Mesenchymal stem cell (in vitro differentiated cells and primary cell): ENCODE measurements at regions not wholly inside any gene's neighbourhood (a gene's known extent, or its start where the extent isn't known, plus 50 kb on each side); places are given as distances from the start of the nearest gene placed in this dataset.

Experiments
- DNase-seq: peaks from one replicate; pipeline ENCODE4 v3.0.0-alpha.2; 2013
- H2AFZ ChIP-seq: one replicate; pipeline ENCODE4 v1.6.1; 2013; ENCODE audit warnings: low read depth, mild to moderate bottlenecking, control low read depth, inconsistent platforms, low read length, moderate library complexity
- H2AK5ac ChIP-seq: 2 replicates; pipeline ENCODE4 v1.6.1; 2013; ENCODE audit warnings: low read length, moderate library complexity, mild to moderate bottlenecking, inconsistent platforms; ENCODE audit not compliant: severe bottlenecking
- H2BK120ac ChIP-seq: one replicate; pipeline ENCODE4 v1.6.1; 2013; ENCODE audit warnings: low read depth, mild to moderate bottlenecking, inconsistent platforms, low read length, moderate library complexity
- H2BK12ac ChIP-seq, 2 experiments: one replicate each; pipeline ENCODE4 v1.6.1; 2013; ENCODE audit warnings: inconsistent platforms in 2 of 2, low read length in 2 of 2, mild to moderate bottlenecking in 2 of 2, moderate library complexity in 2 of 2, control low read depth in 1 of 2
- H2BK15ac ChIP-seq: one replicate; pipeline ENCODE4 v1.6.1; 2013; ENCODE audit warnings: mild to moderate bottlenecking, low read depth, inconsistent platforms; ENCODE audit not compliant: poor library complexity, severe bottlenecking
- H2BK5ac ChIP-seq: 2 replicates; pipeline ENCODE4 v1.6.1; 2013; ENCODE audit warnings: low read depth, mild to moderate bottlenecking, low read length, control low read depth, inconsistent platforms; ENCODE audit not compliant: poor library complexity, severe bottlenecking
- H3K14ac ChIP-seq, 2 experiments: one replicate each; pipeline ENCODE4 v1.6.1; 2013; ENCODE audit warnings: inconsistent platforms in 2 of 2, low read length in 2 of 2, control low read depth in 1 of 2, mild to moderate bottlenecking in 1 of 2, moderate library complexity in 1 of 2
- H3K18ac ChIP-seq, 2 experiments: one replicate each; pipeline ENCODE4 v1.6.1; 2013; ENCODE audit warnings: inconsistent platforms in 2 of 2, low read length in 2 of 2, control low read depth in 1 of 2, low read depth in 1 of 2, mild to moderate bottlenecking in 1 of 2
- H3K23ac ChIP-seq, 2 experiments: one replicate each; pipeline ENCODE4 v1.6.1; 2013; ENCODE audit warnings: inconsistent platforms in 2 of 2, low read length in 2 of 2, mild to moderate bottlenecking in 2 of 2, moderate library complexity in 2 of 2, control low read depth in 1 of 2
- H3K27ac ChIP-seq: 2 replicates; pipeline ENCODE4 v1.5.1; 2013; ENCODE audit warnings: mild to moderate bottlenecking, moderate library complexity, low read length, control low read depth, inconsistent platforms; ENCODE audit not compliant: poor library complexity, severe bottlenecking
- H3K27me3 ChIP-seq, 2 experiments: 2 replicates each; pipeline versions ENCODE4 v1.6.1 to v1.7.0; 2013; ENCODE audit warnings: low read length in 2 of 2, mild to moderate bottlenecking in 2 of 2, moderate library complexity in 2 of 2, control low read depth in 1 of 2, inconsistent platforms in 1 of 2; ENCODE audit not compliant: control insufficient read depth in 1 of 2, insufficient read depth in 1 of 2
- H3K36me3 ChIP-seq, 2 experiments: 2 replicates each; pipeline versions ENCODE4 v1.6.1 to v1.7.0; 2013; ENCODE audit warnings: low read length in 2 of 2, control low read depth in 1 of 2, inconsistent platforms in 1 of 2, low read depth in 1 of 2, mild to moderate bottlenecking in 1 of 2; ENCODE audit not compliant: insufficient read depth in 2 of 2, control insufficient read depth in 1 of 2
- H3K4ac ChIP-seq, 2 experiments: one replicate each; pipeline ENCODE4 v1.6.1; 2013; ENCODE audit warnings: inconsistent platforms in 2 of 2, low read length in 2 of 2, mild to moderate bottlenecking in 2 of 2, moderate library complexity in 2 of 2, control low read depth in 1 of 2, low read depth in 1 of 2
- H3K4me1 ChIP-seq: 2 replicates; pipeline ENCODE4 v1.6.1; 2013; ENCODE audit warnings: low read depth, low read length, control low read depth; ENCODE audit not compliant: control insufficient read depth, insufficient read depth
- H3K4me2 ChIP-seq: 2 replicates; pipeline ENCODE4 v1.6.1; 2013; ENCODE audit warnings: low read length, mild to moderate bottlenecking, inconsistent platforms; ENCODE audit not compliant: poor library complexity, severe bottlenecking
- H3K4me3 ChIP-seq, 2 experiments: 2 replicates each; pipeline versions ENCODE4 v1.5.1 to v1.7.0; 2013; ENCODE audit warnings: low read length in 2 of 2, mild to moderate bottlenecking in 2 of 2, control low read depth in 1 of 2, low read depth in 1 of 2; ENCODE audit not compliant: insufficient read depth in 1 of 2
- H3K79me1 ChIP-seq: replicated peaks from 2 replicates; pipeline ENCODE4 v1.6.1; 2013; ENCODE audit warnings: mild to moderate bottlenecking, control low read depth, low read length, inconsistent platforms; ENCODE audit not compliant: poor library complexity, severe bottlenecking
- H3K9ac ChIP-seq: 2 replicates; pipeline ENCODE4 v1.7.0; 2013; ENCODE audit warnings: mild to moderate bottlenecking, low read length, moderate library complexity
- H3K9me3 ChIP-seq: 2 replicates; pipeline ENCODE4 v1.7.0; 2013; ENCODE audit warnings: mild to moderate bottlenecking, low read length; ENCODE audit not compliant: control insufficient read depth
- H4K8ac ChIP-seq: one replicate; pipeline ENCODE4 v1.6.1; 2013; ENCODE audit warnings: inconsistent platforms, mild to moderate bottlenecking, low read length, moderate library complexity
- H4K91ac ChIP-seq: one replicate; pipeline ENCODE4 v1.6.1; 2013; ENCODE audit warnings: mild to moderate bottlenecking, low read length, inconsistent platforms
- WGBS: methylation state at CpG from one replicate; pipeline ENCODE4 v1.1.7; 2013; ENCODE audit warnings: mixed read lengths; 5-methylcytosine and 5-hydroxymethylcytosine counted together

- no peak overlapping the region for H3K4ac ChIP-seq
- no peaks in the 10 kb centered on the region for H3K36me3 ChIP-seq
- no peak overlapping the region for H2BK120ac ChIP-seq
- H2AFZ ChIP-seq, result no peak overlapping the region
- no peaks in the 10 kb centered on the region for H3K9me3 ChIP-seq
- peak overlapping the region in 1 of 2 experiments; percentile 43 for H3K18ac ChIP-seq
- H3K4me3 ChIP-seq, result no peak overlapping the region
- no peak overlapping the region for H3K4me2 ChIP-seq
- no peaks in the 10 kb centered on the region for H3K27me3 ChIP-seq
- peak overlapping the region; percentile 8 for H3K27ac ChIP-seq
- H3K23ac ChIP-seq, result no peak overlapping the region
- peaks cover 14% of the 10 kb centered on the region for H3K4me1 ChIP-seq
- H4K91ac ChIP-seq, result no peak overlapping the region
- no peak overlapping the region for H4K8ac ChIP-seq
- no peaks in the 10 kb centered on the region for H3K79me1 ChIP-seq
- no peak overlapping the region for H2BK12ac ChIP-seq
- H2BK15ac ChIP-seq, result peak overlapping the region; percentile 52
- peak overlapping the region; percentile 73 for H3K9ac ChIP-seq
- peak; percentile 74 for DNase-seq
- no peak overlapping the region for H3K14ac ChIP-seq
- no peak overlapping the region for H2BK5ac ChIP-seq
- H2AK5ac ChIP-seq, result peak overlapping the region; percentile 96
- WGBS, result 19% methylated on average over 3 of the region's 3 CpGs
Measured at GRCh38 chr11:27218421-27219038, 144.5 kb downstream of the CCDC34 start.

GRCh38 chr11:27217948-27218420 is 145.0 kb downstream of the CCDC34 start:
- Histone ChIP-seq H3K79me1 (no peaks in the 10 kb centered on the region), H3K4ac (no peak overlapping the region), H2BK5ac (no peak overlapping the region), H3K9ac (peak overlapping the region; percentile 73), H3K27me3 (no peaks in the 10 kb centered on the region), H2BK12ac (no peak overlapping the region), H3K14ac (peak overlapping the region in 1 of 2 experiments; percentile 62), H3K4me1 (peaks cover 14% of the 10 kb centered on the region), H2BK15ac (peak overlapping the region; percentile 12), H2AFZ (no peak overlapping the region), H2BK120ac (no peak overlapping the region), H4K8ac (no peak overlapping the region), H3K23ac (no peak overlapping the region), H2AK5ac (peak overlapping the region; percentile 96), H4K91ac (no peak overlapping the region), H3K27ac (peak overlapping the region; percentile 8), H3K4me2 (no peak overlapping the region), H3K4me3 (no peak overlapping the region), H3K36me3 (no peaks in the 10 kb centered on the region), H3K18ac (peak overlapping the region in 1 of 2 experiments; percentile 43), H3K9me3 (no peaks in the 10 kb centered on the region)
- peak; percentile 71 for DNase-seq
- WGBS, result no CpG with 5 or more reads among the region's 1 CpG

GRCh38 chr11:27217496-27217895 is 145.5 kb downstream of the CCDC34 start:
- no peak overlapping the region for H3K14ac ChIP-seq
- no peak overlapping the region for H2BK12ac ChIP-seq
- no peaks in the 10 kb centered on the region for H3K79me1 ChIP-seq
- no peak overlapping the region for H3K4me3 ChIP-seq
- no peak overlapping the region for H3K4me2 ChIP-seq
- no peak overlapping the region for H3K18ac ChIP-seq
- no peak overlapping the region for H2BK120ac ChIP-seq
- no peak overlapping the region for H4K8ac ChIP-seq
- peak overlapping the region; percentile 84 for H2AK5ac ChIP-seq
- no peaks in the 10 kb centered on the region for H3K27me3 ChIP-seq
- no peak for DNase-seq
- H2AFZ ChIP-seq, result no peak overlapping the region
- no peak overlapping the region for H3K27ac ChIP-seq
- no peak overlapping the region for H3K4ac ChIP-seq
- no peak overlapping the region for H4K91ac ChIP-seq
- H3K4me1 ChIP-seq, result peaks cover 14% of the 10 kb centered on the region
- 93% methylated on average over 2 of the region's 2 CpGs for WGBS
- no peaks in the 10 kb centered on the region for H3K36me3 ChIP-seq
- no peaks in the 10 kb centered on the region for H3K9me3 ChIP-seq
- H3K23ac ChIP-seq, result no peak overlapping the region
- H2BK5ac ChIP-seq, result no peak overlapping the region
- H3K9ac ChIP-seq, result peak overlapping the region; percentile 73
- no peak overlapping the region for H2BK15ac ChIP-seq

- peak overlapping the region in 1 of 2 experiments; percentile 37 for H2BK12ac ChIP-seq
- no peaks in the 10 kb centered on the region for H3K9me3 ChIP-seq
- no peak overlapping the region for H3K4me2 ChIP-seq
- no peak overlapping the region for H3K4ac ChIP-seq
- DNase-seq, result peak; percentile 44
- H3K9ac ChIP-seq, result peak overlapping the region; percentile 31
- H3K4me1 ChIP-seq, result peaks cover 14% of the 10 kb centered on the region
- no peaks in the 10 kb centered on the region for H3K36me3 ChIP-seq
- no peak overlapping the region for H2AK5ac ChIP-seq
- 28% methylated on average over 5 of the region's 5 CpGs for WGBS
- H3K27ac ChIP-seq, result no peak overlapping the region
- no peak overlapping the region for H2BK15ac ChIP-seq
- no peak overlapping the region for H3K23ac ChIP-seq
- H4K8ac ChIP-seq, result no peak overlapping the region
- H2BK5ac ChIP-seq, result no peak overlapping the region
- H2BK120ac ChIP-seq, result no peak overlapping the region
- H3K79me1 ChIP-seq, result no peaks in the 10 kb centered on the region
- no peak overlapping the region for H4K91ac ChIP-seq
- no peaks in the 10 kb centered on the region for H3K27me3 ChIP-seq
- no peak overlapping the region for H3K18ac ChIP-seq
- no peak overlapping the region for H3K14ac ChIP-seq
- no peak overlapping the region for H2AFZ ChIP-seq
- no peak overlapping the region for H3K4me3 ChIP-seq
Measured at GRCh38 chr11:27216270-27217149, 146.5 kb downstream of the CCDC34 start.
